ENCODE measurements at regions not wholly inside any gene's neighbourhood (a gene's known extent, or its start where the extent isn't known, plus 50 kb on each side); places are given as distances from the start of the nearest gene placed in this dataset.

DNA sequence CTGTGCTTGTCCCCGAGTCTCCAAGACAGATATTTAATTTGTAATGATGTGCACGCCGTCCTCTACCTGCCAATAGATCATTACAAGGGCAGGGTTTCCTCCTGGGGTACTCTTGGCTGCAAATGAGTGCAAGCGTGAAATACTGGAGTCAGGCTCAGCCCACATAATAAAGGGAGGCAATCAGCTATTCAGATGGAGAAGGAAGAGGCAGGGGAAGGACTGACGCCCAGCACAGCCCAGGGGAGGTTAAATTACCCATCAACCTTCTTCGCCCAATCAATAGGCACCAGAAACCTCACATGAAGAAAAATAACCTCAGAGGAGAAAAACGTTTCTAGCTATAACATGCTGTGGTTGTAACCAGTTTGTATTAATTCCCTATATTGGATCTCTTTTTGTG, 544.9 kb upstream of the ADARB2 start:
- TF ChIP-seq CTCF (IDR thresholded peaks at IDR 0.05) (no peak), POLR2A (IDR thresholded peaks at IDR 0.05) (no peak)
